HFFc6 (cell line): ENCODE measurements at regions not wholly inside any gene's neighbourhood (a gene's known extent, or its start where the extent isn't known, plus 50 kb on each side); places are given as distances from the start of the nearest gene placed in this dataset.

Experiments used
- DNase-seq: peaks from one replicate; pipeline ENCODE4 v3.0.0-alpha.2; 2018
- H3K27ac Mint-ChIP-seq: 2 replicates; pipeline ENCODE4 v1.8.0; 2020; ENCODE audit warnings: mild to moderate bottlenecking, mixed read lengths
- H3K27me3 Mint-ChIP-seq: 2 replicates; pipeline ENCODE4 v1.8.0; 2021; ENCODE audit warnings: mild to moderate bottlenecking, moderate library complexity, mixed read lengths; ENCODE audit not compliant: insufficient read depth
- H3K36me3 Mint-ChIP-seq: 2 replicates; pipeline ENCODE4 v1.8.0; 2021; ENCODE audit warnings: low read depth, mixed read lengths
- H3K4me1 Mint-ChIP-seq: 2 replicates; pipeline ENCODE4 v1.8.0; 2020; ENCODE audit warnings: low read depth, mixed read lengths
- H3K4me3 Mint-ChIP-seq: 2 replicates; pipeline ENCODE4 v1.8.0; 2020; ENCODE audit warnings: mild to moderate bottlenecking, moderate library complexity, mixed read lengths
- H3K9me3 Mint-ChIP-seq: 2 replicates; pipeline ENCODE4 v1.8.0; 2020; ENCODE audit warnings: mild to moderate bottlenecking, mixed read lengths
- TF ChIP-seq, protein P1 (sequence below): fragments of 200-600 bp; sonication (generic); IDR thresholded peaks from 2 replicates; pipeline ENCODE4 v1.5.0; 2021; ENCODE audit warnings: antibody characterized with exemption, mild to moderate bottlenecking

DNA sequence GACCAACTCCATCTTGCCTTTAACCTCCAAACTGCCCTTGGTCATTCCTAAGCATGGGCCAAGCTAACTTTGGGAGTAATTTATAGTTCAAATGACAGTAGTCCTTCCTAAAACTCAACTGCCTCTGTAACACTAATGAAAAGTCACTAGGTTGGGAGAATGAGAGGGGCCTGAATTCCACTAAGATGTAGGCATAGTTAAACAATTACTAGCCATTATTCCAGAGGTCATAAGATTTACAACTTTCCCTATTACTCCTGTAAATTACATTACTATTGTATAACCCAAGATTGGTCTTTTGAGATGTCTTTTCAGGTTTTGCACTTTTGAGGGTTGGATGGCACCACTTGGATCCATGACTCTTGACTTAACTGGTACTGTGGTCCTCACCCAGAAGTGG, 94.6 kb downstream of the SPP2 start:
- DNase-seq: no peak
- Mint-ChIP-seq H3K4me1 (peaks cover 49% of the 10 kb centered on the region), H3K36me3 (peaks cover 12% of the 10 kb centered on the region; the same call in 1 of the 2 replicates), H3K27ac (no peak overlapping the region), H3K27me3 (no peaks in the 10 kb centered on the region), H3K9me3 (peaks cover 5% of the 10 kb centered on the region), H3K4me3 (no peak overlapping the region)
- TF ChIP-seq, protein P1, sequence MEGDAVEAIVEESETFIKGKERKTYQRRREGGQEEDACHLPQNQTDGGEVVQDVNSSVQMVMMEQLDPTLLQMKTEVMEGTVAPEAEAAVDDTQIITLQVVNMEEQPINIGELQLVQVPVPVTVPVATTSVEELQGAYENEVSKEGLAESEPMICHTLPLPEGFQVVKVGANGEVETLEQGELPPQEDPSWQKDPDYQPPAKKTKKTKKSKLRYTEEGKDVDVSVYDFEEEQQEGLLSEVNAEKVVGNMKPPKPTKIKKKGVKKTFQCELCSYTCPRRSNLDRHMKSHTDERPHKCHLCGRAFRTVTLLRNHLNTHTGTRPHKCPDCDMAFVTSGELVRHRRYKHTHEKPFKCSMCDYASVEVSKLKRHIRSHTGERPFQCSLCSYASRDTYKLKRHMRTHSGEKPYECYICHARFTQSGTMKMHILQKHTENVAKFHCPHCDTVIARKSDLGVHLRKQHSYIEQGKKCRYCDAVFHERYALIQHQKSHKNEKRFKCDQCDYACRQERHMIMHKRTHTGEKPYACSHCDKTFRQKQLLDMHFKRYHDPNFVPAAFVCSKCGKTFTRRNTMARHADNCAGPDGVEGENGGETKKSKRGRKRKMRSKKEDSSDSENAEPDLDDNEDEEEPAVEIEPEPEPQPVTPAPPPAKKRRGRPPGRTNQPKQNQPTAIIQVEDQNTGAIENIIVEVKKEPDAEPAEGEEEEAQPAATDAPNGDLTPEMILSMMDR: no peak

GRCh38 chr2:234143896-234144295, 93.4 kb downstream of the SPP2 start:
- peaks cover 8% of the 10 kb centered on the region for H3K9me3 Mint-ChIP-seq
- no peak for DNase-seq
- peaks cover 15% of the 10 kb centered on the region; the same call in 1 of the 2 replicates for H3K36me3 Mint-ChIP-seq
- no peaks in the 10 kb centered on the region for H3K27me3 Mint-ChIP-seq
- TF ChIP-seq, protein P1: no peak
- no peak overlapping the region for H3K27ac Mint-ChIP-seq
- peaks cover 49% of the 10 kb centered on the region for H3K4me1 Mint-ChIP-seq
- H3K4me3 Mint-ChIP-seq: no peak overlapping the region

- H3K4me1 Mint-ChIP-seq: peaks cover 44% of the 10 kb centered on the region
- H3K9me3 Mint-ChIP-seq: peaks cover 8% of the 10 kb centered on the region
- H3K36me3 Mint-ChIP-seq: peaks cover 15% of the 10 kb centered on the region; the same call in 1 of the 2 replicates
- H3K4me3 Mint-ChIP-seq: no peak overlapping the region
- no peak for DNase-seq
- TF ChIP-seq, protein P1: no peak
- H3K27me3 Mint-ChIP-seq: no peaks in the 10 kb centered on the region; the same call in 1 of the 2 replicates
- no peak overlapping the region for H3K27ac Mint-ChIP-seq
Measured at GRCh38 chr2:234142530-234142929, 92.0 kb downstream of the SPP2 start.

DNA sequence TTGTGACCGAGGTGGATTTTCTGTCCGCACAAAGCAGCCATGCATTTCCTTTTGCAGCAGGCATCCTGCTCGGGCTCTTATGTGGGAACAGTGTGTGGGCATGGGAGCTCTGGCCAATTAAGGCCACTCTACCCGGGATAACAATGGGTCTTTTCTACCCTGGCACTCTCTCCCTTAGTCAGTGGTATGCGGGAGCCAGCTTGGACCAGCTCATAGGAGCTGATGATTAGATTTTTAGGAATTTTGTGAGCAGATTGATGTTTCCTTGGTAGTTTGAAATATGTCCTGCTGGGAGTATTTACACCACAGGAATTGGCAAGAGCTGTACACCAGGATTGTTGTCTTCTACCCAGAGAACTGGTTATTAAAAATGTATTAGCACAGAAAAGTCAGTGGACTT, 89.3 kb downstream of the SPP2 start:
- Mint-ChIP-seq H3K9me3 (peaks cover 8% of the 10 kb centered on the region), H3K27ac (no peak overlapping the region), H3K4me1 (peaks cover 36% of the 10 kb centered on the region), H3K4me3 (no peak overlapping the region), H3K36me3 (peaks cover 15% of the 10 kb centered on the region; the same call in 1 of the 2 replicates), H3K27me3 (no peaks in the 10 kb centered on the region; the same call in 1 of the 2 replicates)
- DNase-seq: no peak
- TF ChIP-seq, protein P1: no peak

DNA sequence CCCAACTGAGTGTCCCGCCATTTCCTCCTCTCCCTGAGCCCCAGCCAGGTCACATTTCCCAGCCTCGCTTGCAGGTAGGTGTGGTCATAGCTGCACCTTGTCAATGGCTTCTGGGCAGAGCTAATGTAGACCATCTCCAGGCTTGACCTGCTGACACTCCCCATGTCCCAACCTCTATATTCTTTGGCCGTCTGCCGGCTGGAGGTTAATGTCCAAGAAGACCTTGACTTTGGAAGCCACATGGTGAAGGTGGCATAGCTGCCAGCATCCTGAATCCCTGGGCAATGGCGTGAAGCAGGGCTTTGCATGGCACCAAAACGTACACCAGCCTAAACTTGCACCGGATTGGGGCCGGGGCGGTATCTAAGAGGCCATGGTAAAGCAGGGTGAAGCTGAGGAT, 88.3 kb downstream of the SPP2 start:
- Mint-ChIP-seq H3K36me3 (peaks cover 15% of the 10 kb centered on the region; the same call in 1 of the 2 replicates), H3K4me3 (no peak overlapping the region), H3K27me3 (no peaks in the 10 kb centered on the region; the same call in 1 of the 2 replicates), H3K9me3 (peaks cover 8% of the 10 kb centered on the region), H3K4me1 (peaks cover 36% of the 10 kb centered on the region), H3K27ac (no peak overlapping the region)
- TF ChIP-seq, protein P1: no peak
- DNase-seq: no peak
